DMS53 treated with DMSO at 0.1 percent for 48 hours (cell line): ENCODE measurements at regions not wholly inside any gene's neighbourhood (a gene's known extent, or its start where the extent isn't known, plus 50 kb on each side); places are given as distances from the start of the nearest gene placed in this dataset.

Experiments used
- DNase-seq: peaks from one replicate; lab custom pipeline; 2025; ENCODE audit not compliant: unreplicated experiment; lab: John Stamatoyannopoulos, UW

DNA sequence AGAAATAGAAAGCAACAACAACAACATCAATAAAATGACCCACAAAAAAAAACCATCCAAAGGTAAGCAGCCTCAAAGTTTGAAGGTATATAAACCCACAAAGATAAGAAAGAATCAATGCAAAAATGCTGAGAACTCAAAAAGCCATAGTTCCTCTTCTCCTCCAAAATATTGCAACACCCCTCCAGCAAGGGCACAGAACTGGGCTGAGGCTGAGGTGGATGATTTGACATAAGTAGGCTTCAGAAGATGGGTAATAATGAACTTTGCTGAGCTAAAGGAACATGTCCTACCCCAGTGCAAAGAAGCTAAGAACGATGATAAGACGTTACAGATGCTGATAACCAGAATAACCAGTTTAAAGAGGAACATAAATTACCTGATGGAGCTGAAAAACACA lies 188.8 kb upstream of the BTBD3 start:
- DNase-seq: no peak

- DNase-seq: no peak
Observed at GRCh38 chr20:11729806-11730205, 187.9 kb upstream of the BTBD3 start.

DNA sequence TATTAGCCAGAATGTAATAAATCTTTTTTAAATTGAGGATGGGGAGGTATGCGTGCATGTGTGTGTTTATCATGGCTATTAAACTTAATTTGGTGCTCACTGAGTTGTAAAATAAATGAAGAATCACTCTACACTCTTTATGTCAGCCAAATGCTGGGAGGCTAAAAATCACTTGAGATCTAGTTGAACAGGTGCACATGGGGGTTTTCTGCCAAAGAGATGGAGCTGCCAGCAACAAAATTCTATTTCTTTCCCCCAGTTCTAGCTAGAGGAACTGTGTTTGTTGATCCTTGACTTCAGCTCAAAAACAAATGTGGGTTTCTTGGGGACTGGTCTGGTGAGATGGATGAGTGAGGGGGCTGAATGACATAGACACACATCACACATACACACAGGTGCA lies 183.3 kb upstream of the BTBD3 start:
- DNase-seq: no peak

GRCh38 chr20:11738852-11739251 lies 178.8 kb upstream of the BTBD3 start:
- DNase-seq: no peak

GRCh38 chr20:11740975-11741374 lies 176.7 kb upstream of the BTBD3 start:
- no peak for DNase-seq

DNA sequence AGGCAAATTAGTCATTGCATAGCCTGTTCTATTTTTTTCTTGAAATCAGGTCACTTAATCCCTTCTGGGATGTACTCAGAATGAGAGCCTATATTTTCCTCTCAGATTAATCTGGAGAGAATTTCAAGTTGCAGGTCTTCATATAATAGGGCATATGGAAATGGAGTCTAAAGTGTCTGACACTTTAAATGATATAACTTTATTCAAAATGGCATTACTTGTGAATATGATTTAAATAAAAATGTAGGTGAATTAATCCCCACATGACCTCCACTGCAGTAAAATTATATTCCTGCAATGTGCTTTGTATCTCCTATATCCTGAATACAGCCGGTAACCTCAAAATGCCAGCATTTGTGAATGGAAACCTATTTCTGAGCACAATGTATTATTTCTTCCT lies 172.5 kb upstream of the BTBD3 start:
- no peak for DNase-seq

- DNase-seq: no peak
Observed at GRCh38 chr20:11748436-11748835, 169.3 kb upstream of the BTBD3 start.

DNA sequence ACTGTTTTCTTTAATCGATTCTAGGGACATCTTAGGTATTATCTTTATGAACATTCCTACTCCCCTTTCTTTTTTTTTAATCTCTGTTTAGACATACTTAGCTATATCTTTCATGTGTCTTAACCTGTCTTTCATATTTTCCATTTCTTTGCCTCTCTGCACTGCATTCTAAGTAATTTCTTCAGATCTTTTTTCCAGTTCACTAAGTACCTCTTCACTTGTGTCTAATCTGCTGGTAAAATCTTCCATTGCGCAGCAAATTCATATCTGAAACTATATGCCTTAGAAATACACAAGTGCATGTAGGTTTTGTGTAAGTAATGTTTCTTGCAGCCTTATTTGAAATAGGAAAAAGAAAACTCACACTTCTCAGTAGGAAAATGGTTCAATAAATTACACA lies 165.4 kb upstream of the BTBD3 start:
- DNase-seq: no peak

DNA sequence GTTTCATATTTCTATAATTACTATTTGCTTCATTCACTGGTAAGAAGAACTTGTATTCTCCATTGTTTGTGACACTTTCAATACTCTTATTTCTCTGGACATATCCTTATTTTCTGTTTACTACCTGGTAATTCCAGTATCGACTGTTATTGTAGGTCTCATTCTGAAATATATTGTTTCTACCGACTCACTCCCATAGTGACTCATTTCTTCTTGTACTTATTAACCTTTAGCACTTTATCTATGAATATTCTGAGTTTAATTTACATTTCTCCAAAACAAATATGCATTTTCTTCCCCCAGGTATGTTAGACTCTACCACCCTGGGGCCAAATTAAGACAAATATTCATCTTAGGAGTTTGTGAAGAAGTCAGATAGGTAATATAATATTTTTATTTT lies 164.5 kb upstream of the BTBD3 start:
- no peak for DNase-seq

DNA sequence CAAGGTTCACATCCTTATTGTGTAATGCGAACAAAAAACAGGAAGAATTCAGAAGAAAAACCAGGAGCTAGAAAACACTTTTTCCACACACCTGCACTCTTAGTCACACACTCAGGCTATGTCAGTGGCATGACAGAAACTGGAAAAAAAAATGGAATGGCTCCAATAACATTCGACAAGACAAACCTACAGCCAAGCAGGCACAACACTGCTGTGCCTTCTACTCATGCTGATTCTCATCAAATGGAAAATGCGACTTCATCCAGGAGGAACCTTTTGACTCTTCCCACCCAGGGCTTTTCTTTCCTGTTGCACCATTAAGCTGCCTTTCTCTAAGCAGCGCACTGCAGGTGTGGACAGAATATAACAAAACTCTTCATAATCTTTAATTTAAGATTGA lies 163.2 kb upstream of the BTBD3 start:
- DNase-seq: peak; percentile 48

DNA sequence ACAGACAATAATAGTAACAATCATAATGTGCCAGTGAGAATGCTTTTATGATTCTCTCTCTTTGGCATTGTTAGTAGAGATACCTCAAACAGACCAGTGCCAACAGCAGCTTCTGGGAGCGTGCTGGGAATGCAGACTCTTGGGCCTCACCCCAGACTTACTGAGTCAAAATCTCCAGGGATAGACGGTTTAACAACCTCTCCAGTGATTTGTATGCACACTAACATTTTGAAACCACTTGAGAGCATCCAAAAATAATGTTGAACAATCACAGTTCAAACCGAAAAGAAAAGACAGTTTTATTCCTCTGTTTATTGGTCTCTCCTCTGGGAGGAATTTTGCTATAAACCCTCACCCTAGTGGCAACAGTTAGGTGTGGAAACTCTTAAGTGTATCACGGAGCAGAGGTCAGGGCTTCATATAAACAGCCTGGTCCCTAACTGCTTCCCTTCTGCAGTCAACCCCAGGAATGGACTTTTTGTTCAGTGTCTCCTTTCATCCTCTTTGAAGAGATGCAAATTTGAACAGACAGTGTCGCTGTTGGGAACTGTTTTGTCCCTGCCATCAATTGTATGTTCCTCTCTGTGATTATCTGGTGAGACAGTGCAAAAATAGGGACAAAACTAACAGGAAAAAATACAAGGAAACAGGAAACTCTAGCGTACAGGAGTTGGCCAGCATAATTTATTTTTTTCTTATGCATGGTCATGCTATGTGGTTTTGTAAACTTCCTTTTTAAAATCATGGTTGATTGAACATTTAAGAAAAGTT lies 162.4 kb upstream of the BTBD3 start:
- DNase-seq: peak; percentile 45

DNA sequence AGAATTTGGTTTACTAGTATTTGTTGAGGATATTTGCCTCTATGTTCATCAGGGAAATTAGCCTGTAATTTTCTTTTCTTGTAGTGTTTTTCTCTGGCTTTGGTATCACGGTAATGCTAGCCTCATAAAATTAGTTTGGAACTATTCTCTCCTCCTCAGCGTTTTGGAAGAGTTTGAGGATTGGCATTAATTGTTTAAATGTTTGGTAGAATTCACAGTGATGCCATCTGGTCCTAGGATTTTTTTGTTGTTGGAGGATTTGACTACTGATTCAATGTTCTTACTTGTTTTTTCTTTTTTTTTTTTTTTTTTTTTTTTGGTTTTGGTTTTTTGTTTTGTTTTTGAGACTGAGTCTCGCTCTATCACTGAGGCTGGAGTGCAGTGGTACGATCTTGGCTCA lies 156.2 kb upstream of the BTBD3 start:
- DNase-seq: no peak

DNA sequence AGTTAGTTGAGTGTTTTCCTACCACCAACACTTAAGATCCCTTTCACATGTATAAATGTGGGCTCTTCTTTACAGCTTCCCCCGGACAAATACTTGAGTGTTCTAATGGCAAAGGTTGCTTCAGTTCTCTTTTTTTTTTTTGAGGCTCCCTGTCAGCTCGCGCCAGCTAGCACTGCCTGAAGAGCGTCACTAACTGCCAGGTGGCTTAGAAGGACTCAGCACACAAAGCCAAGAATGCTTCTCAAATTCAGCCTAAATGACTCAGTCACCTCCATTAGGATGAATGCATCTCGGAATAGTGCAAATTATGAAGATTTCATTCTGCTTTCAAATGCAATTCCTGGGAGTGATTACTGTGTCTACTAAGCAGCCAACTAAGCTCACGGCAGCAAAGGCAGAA lies 150.7 kb upstream of the BTBD3 start:
- peak; percentile 20 for DNase-seq

GRCh38 chr20:11769825-11770224 lies 147.9 kb upstream of the BTBD3 start:
- no peak for DNase-seq

DNA sequence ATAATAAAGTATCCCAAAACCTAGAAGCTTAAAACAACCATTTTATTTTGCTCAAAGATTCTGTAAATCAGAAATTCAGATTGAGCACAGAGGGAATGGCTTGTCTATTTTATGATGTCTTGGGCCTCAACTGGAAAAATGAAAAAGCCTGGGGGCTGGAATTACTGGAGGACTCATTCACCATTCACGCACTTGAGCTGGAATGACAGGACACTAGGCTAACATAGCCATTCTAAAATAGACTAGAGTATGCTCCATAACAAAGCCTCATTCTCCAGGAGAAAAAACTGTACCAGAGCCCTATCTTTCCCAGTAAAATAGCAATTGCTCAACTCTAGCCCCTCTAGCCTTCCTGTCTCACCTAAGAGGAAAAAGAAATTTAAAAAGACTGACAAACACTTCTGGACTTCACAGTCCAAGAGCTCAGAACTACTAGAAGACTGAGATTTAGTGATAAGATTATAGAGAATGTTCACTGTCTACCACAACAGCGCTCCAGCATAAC lies 145.4 kb upstream of the BTBD3 start:
- no peak for DNase-seq

- no peak for DNase-seq
Observed at GRCh38 chr20:11776687-11777086, 141.0 kb upstream of the BTBD3 start.

GRCh38 chr20:11777387-11778205 lies 140.1 kb upstream of the BTBD3 start:
- no peak for DNase-seq

GRCh38 chr20:11778206-11778570 lies 139.5 kb upstream of the BTBD3 start:
- no peak for DNase-seq

DNA sequence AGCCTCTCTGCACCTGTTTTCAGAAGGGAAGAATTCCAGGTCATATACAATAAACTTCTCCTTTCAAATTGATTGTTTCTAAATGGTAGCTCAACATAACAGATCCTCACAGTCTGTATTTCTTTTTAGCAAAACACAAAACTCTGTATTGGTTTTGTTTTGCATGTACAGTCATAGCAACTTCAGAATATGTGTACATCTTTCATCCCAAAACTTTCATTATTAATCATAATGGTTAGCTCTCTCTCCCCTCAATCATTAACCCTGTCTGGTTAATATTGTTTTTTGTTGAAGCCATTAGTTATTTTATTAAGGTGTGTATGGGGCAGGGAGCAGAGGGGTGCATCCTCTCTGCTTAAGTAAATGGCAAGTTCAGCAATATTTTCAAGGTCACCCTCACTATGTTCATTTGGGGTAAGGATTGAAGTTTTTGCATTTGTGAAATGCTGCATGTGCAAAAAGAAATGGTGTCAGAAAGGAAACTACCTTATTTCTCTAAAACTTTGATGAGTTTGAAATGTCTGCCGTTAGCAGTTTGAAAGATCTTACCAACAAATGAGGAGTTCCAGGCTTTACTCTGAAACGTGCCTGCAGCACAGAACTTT lies 136.8 kb upstream of the BTBD3 start:
- DNase-seq: no peak

- no peak for DNase-seq
Observed at GRCh38 chr20:11783102-11783850, 134.4 kb upstream of the BTBD3 start.

GRCh38 chr20:11785885-11786507 lies 131.7 kb upstream of the BTBD3 start:
- no peak for DNase-seq
